ENCODE measurements at regions not wholly inside any gene's neighbourhood (a gene's known extent, or its start where the extent isn't known, plus 50 kb on each side); places are given as distances from the start of the nearest gene placed in this dataset.
"Not testable (repeated sequence)": the region's sequence is repeated elsewhere in the genome, so short reads cannot be mapped to it uniquely, and the experiment has no call there.

DNA sequence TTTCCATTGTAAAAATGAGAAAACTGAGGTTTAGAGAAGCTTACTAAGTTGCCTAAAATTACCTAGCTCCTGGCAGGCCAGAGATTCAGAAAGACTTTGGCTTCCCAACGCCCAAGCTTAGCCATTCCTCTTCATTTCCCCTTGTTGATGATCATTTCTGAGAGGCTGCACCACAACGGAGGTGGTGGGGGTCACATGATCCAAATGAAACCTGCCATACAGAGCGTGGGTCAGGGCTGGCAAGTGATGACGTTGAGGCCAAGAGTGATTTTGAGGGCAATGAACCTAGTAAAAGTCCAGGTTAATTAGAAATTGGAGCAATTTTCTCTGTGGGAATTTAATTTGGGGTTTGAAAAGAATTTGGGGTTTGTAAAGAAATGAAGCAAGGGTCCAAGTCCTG, 109.9 kb downstream of the TMEM182 start:
- Mint-ChIP-seq H3K9me3 (no peaks in the 10 kb centered on the region), H3K27ac (no peak overlapping the region), H3K27me3 (no peaks in the 10 kb centered on the region), H3K4me3 (no peak overlapping the region), H3K4me1 (no peaks in the 10 kb centered on the region), H3K36me3 (ENCODE audit: low read depth) (no peaks in the 10 kb centered on the region)
- no peak for ATAC-seq (replicated peaks)

- no peaks in the 10 kb centered on the region for H3K36me3 Mint-ChIP-seq (ENCODE audit: low read depth)
- no peak overlapping the region for H3K27ac Mint-ChIP-seq
- no peaks in the 10 kb centered on the region for H3K9me3 Mint-ChIP-seq
- H3K4me1 Mint-ChIP-seq, result no peaks in the 10 kb centered on the region
- no peaks in the 10 kb centered on the region for H3K27me3 Mint-ChIP-seq
- no peak for ATAC-seq (replicated peaks)
- no peak overlapping the region for H3K4me3 Mint-ChIP-seq
Measured at GRCh38 chr2:102872388-102872787, 110.6 kb downstream of the TMEM182 start.

DNA sequence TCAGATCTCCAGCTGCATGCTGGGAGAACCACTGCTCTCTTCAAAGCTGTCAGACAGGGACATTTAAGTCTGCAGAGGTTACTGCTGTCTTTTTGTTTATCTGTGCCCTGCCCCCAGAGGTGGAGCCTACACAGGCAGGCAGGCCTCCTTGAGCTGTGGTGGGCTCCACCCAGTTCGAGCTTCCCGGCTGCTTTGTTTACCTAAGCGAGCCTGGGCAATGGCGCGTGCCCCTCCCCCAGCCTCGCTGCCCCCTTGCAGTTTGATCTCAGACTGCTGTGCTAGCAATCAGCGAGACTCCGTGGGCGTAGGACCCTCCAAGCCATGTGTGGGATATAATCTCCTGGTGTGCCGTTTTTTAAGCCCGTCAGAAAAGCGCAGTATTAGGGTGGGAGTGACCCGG, 117.7 kb downstream of the TMEM182 start:
- H3K27ac Mint-ChIP-seq; H3K27me3 Mint-ChIP-seq; H3K4me3 Mint-ChIP-seq; H3K36me3 Mint-ChIP-seq (ENCODE audit: low read depth); ATAC-seq (replicated peaks); H3K9me3 Mint-ChIP-seq; H3K4me1 Mint-ChIP-seq: not testable (repeated sequence)

DNA sequence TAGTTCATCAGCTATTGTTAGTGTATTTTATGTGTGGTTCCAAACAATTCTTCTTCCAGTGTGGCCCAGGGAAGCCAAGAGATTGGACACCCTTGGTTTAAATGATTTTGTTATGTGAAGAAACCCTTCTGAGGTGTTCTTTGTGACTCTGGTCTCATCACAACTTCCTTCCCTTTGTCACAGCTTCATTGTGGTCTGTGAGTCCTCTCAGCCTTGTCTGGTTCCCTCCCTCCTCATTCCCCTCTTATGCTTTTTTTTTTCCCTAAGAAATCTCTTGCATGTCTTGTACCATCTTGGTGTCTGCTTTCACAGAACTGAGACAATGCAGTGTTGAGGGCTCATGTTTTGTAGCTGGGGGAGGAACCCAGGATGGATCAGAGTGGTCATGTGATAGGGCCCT, 118.9 kb downstream of the TMEM182 start:
- H3K9me3 Mint-ChIP-seq, result no peaks in the 10 kb centered on the region
- peaks cover 3% of the 10 kb centered on the region for H3K27me3 Mint-ChIP-seq
- H3K36me3 Mint-ChIP-seq (ENCODE audit: low read depth), result no peaks in the 10 kb centered on the region
- no peak for ATAC-seq (replicated peaks)
- H3K4me1 Mint-ChIP-seq, result no peaks in the 10 kb centered on the region
- no peak overlapping the region for H3K4me3 Mint-ChIP-seq
- H3K27ac Mint-ChIP-seq, result no peak overlapping the region

- Mint-ChIP-seq H3K4me3 (no peak overlapping the region), H3K36me3 (ENCODE audit: low read depth) (no peaks in the 10 kb centered on the region), H3K9me3 (no peaks in the 10 kb centered on the region), H3K27me3 (peaks cover 6% of the 10 kb centered on the region), H3K27ac (no peak overlapping the region), H3K4me1 (no peaks in the 10 kb centered on the region)
- no peak for ATAC-seq (replicated peaks)
Measured at GRCh38 chr2:102886216-102886893, 124.5 kb downstream of the TMEM182 start.

- Mint-ChIP-seq H3K9me3 (no peaks in the 10 kb centered on the region), H3K4me3 (no peak overlapping the region), H3K27ac (no peak overlapping the region), H3K36me3 (ENCODE audit: low read depth) (no peaks in the 10 kb centered on the region), H3K27me3 (peaks cover 4% of the 10 kb centered on the region), H3K4me1 (no peaks in the 10 kb centered on the region)
- ATAC-seq (replicated peaks), result no peak
Measured at GRCh38 chr2:102888514-102888913, 126.7 kb downstream of the TMEM182 start.

GRCh38 chr2:102891296-102891695, 129.5 kb downstream of the TMEM182 start:
- Mint-ChIP-seq H3K9me3 (no peaks in the 10 kb centered on the region), H3K4me1 (no peaks in the 10 kb centered on the region), H3K27me3 (peaks cover 4% of the 10 kb centered on the region), H3K36me3 (ENCODE audit: low read depth) (no peaks in the 10 kb centered on the region), H3K4me3 (no peak overlapping the region), H3K27ac (no peak overlapping the region)
- no peak for ATAC-seq (replicated peaks)

GRCh38 chr2:102892698-102893310, 131.0 kb downstream of the TMEM182 start:
- no peaks in the 10 kb centered on the region for H3K9me3 Mint-ChIP-seq

GRCh38 chr2:102893870-102894269, 132.0 kb downstream of the TMEM182 start:
- H3K27me3 Mint-ChIP-seq, result peaks cover 4% of the 10 kb centered on the region
- no peak for ATAC-seq (replicated peaks)
- no peak overlapping the region for H3K4me3 Mint-ChIP-seq
- no peaks in the 10 kb centered on the region for H3K36me3 Mint-ChIP-seq (ENCODE audit: low read depth)
- no peaks in the 10 kb centered on the region for H3K9me3 Mint-ChIP-seq
- H3K4me1 Mint-ChIP-seq, result no peaks in the 10 kb centered on the region
- no peak overlapping the region for H3K27ac Mint-ChIP-seq

More at GRCh38 chr2:102892698-102893310, 131.0 kb downstream of the TMEM182 start:
- H3K27ac Mint-ChIP-seq, result no peak overlapping the region
- no peak overlapping the region for H3K4me3 Mint-ChIP-seq
- no peaks in the 10 kb centered on the region for H3K4me1 Mint-ChIP-seq
- no peaks in the 10 kb centered on the region for H3K36me3 Mint-ChIP-seq (ENCODE audit: low read depth)
- H3K27me3 Mint-ChIP-seq, result peaks cover 4% of the 10 kb centered on the region
- no peak for ATAC-seq (replicated peaks)

- H3K27ac Mint-ChIP-seq, result no peak overlapping the region
- no peak for ATAC-seq (replicated peaks)
- H3K36me3 Mint-ChIP-seq (ENCODE audit: low read depth), result no peaks in the 10 kb centered on the region
- H3K4me1 Mint-ChIP-seq, result no peaks in the 10 kb centered on the region
- H3K27me3 Mint-ChIP-seq, result no peaks in the 10 kb centered on the region
- no peak overlapping the region for H3K4me3 Mint-ChIP-seq
- no peaks in the 10 kb centered on the region for H3K9me3 Mint-ChIP-seq
Measured at GRCh38 chr2:102895376-102895775, 133.5 kb downstream of the TMEM182 start.

DNA sequence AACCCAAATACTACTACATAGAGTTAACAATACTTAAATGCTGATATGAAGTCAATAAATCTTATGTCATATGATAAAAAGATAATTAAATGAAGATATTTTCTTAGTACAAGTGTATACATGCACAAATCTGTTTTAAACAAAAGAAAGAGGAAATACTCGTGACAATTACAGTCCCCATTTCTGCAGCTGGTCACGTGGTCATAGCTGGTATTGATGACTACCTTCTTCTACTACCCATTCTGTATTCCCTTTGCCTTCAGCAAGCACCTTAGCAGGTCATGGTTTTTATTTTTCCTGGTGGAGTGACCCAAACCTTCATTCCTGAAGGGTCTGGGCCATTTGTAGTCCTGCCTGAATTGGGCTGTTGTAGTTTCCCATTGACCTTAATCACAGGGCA, 147.4 kb downstream of the TMEM182 start:
- H3K9me3 Mint-ChIP-seq; H3K27me3 Mint-ChIP-seq; H3K4me3 Mint-ChIP-seq; H3K4me1 Mint-ChIP-seq; H3K36me3 Mint-ChIP-seq (ENCODE audit: low read depth); ATAC-seq (replicated peaks); H3K27ac Mint-ChIP-seq: not testable (repeated sequence)

GRCh38 chr2:102910724-102911123, 148.9 kb downstream of the TMEM182 start:
- Mint-ChIP-seq H3K4me3 (no peak overlapping the region), H3K27ac (no peak overlapping the region), H3K27me3 (peaks cover 4% of the 10 kb centered on the region), H3K36me3 (ENCODE audit: low read depth) (no peaks in the 10 kb centered on the region), H3K4me1 (no peaks in the 10 kb centered on the region), H3K9me3 (peaks cover 3% of the 10 kb centered on the region)
- no peak for ATAC-seq (replicated peaks)

DNA sequence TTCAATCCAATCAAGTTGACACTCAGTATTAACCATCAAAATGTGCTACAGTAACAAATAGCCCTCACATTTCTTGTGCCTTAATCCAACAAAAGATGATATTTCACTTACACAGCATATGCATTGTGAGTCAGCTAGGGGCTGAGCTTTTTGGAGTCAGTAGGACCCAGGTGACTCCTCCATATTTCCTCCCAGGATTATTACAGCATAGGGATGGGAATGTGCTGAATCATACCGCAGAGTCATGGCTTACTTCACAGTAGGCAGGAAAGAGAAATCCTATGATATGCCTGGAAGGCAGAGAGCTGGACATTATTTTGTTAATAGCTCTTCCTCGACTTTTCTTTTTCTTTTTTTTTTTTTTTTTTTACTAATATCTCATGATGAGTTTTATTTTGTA, 153.3 kb downstream of the TMEM182 start:
- peaks cover 6% of the 10 kb centered on the region for H3K9me3 Mint-ChIP-seq
- no peaks in the 10 kb centered on the region for H3K36me3 Mint-ChIP-seq (ENCODE audit: low read depth)
- H3K4me3 Mint-ChIP-seq, result no peak overlapping the region
- no peak overlapping the region for H3K27ac Mint-ChIP-seq
- no peaks in the 10 kb centered on the region for H3K4me1 Mint-ChIP-seq
- no peak for ATAC-seq (replicated peaks)
- no peaks in the 10 kb centered on the region for H3K27me3 Mint-ChIP-seq

DNA sequence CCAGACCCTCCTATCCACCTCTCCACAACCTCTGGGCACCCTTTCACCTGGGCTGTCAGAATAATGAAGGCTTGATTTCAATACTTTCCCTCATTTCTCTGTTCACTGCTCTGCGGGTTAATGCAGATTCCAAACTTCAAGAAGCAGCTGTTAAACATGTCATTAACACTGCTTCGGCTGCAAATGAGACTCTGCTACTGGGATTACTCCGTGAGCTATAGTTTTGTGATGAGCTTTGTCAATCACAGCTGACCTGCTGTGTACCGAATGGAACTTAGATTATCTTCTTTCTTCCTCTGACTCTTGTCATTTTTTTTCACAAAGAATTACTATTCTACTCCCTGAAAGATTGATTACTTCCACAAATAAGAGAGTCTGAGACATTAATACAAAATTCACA, 160.5 kb downstream of the TMEM182 start:
- Mint-ChIP-seq H3K27me3 (no peaks in the 10 kb centered on the region), H3K27ac (no peak overlapping the region), H3K4me1 (no peaks in the 10 kb centered on the region), H3K36me3 (ENCODE audit: low read depth) (no peaks in the 10 kb centered on the region), H3K4me3 (no peak overlapping the region), H3K9me3 (peaks cover 3% of the 10 kb centered on the region)
- ATAC-seq (replicated peaks), result no peak

- Mint-ChIP-seq H3K4me1 (no peaks in the 10 kb centered on the region), H3K27me3 (no peaks in the 10 kb centered on the region), H3K36me3 (ENCODE audit: low read depth) (no peaks in the 10 kb centered on the region), H3K9me3 (no peaks in the 10 kb centered on the region), H3K27ac (no peak overlapping the region), H3K4me3 (no peak overlapping the region)
- no peak for ATAC-seq (replicated peaks)
Measured at GRCh38 chr2:102925003-102925402, 163.2 kb downstream of the TMEM182 start.

Data from activated T-helper 17 cell treated with anti-CD3 and anti-CD28 coated beads, Interleukin-2, amount 50 U/mL, for 72 hours (primary cell).